A172 (cell line): ENCODE measurements at regions not wholly inside any gene's neighbourhood (a gene's known extent, or its start where the extent isn't known, plus 50 kb on each side); places are given as distances from the start of the nearest gene placed in this dataset.
"Not testable (repeated sequence)": the region's sequence is repeated elsewhere in the genome, so short reads cannot be mapped to it uniquely, and the experiment has no call there.

Source experiments
- DNase-seq: peaks from one replicate; pipeline ENCODE4 v3.0.0-alpha.2; 2015; ENCODE audit warnings: low spot score

GRCh38 chr3:3447641-3448040, 268.1 kb upstream of the CRBN start:
- no peak for DNase-seq

GRCh38 chr3:3446251-3446650, 266.8 kb upstream of the CRBN start:
- no peak for DNase-seq

- no peak for DNase-seq
Observed at GRCh38 chr3:3443482-3443881, 264.0 kb upstream of the CRBN start.

GRCh38 chr3:3433711-3434110, 254.2 kb upstream of the CRBN start:
- no peak for DNase-seq

GRCh38 chr3:3429841-3430240, 250.3 kb upstream of the CRBN start:
- no peak for DNase-seq

GRCh38 chr3:3407707-3408106, 228.2 kb upstream of the CRBN start:
- not testable (repeated sequence) for DNase-seq

- DNase-seq, result no peak
Observed at GRCh38 chr3:3405131-3405530, 225.6 kb upstream of the CRBN start.

GRCh38 chr3:3403700-3404099, 224.2 kb upstream of the CRBN start:
- no peak for DNase-seq

GRCh38 chr3:3392946-3393345, 213.5 kb upstream of the CRBN start:
- no peak for DNase-seq

- no peak for DNase-seq
Observed at GRCh38 chr3:3383461-3383860, 204.0 kb upstream of the CRBN start.

GRCh38 chr3:3372210-3372777, 192.8 kb upstream of the CRBN start:
- no peak for DNase-seq

GRCh38 chr3:3368306-3368705, 188.8 kb upstream of the CRBN start:
- no peak for DNase-seq

- no peak for DNase-seq
Observed at GRCh38 chr3:3366386-3366785, 186.9 kb upstream of the CRBN start.

GRCh38 chr3:3365716-3366115, 186.2 kb upstream of the CRBN start:
- DNase-seq, result no peak

- DNase-seq, result no peak
Observed at GRCh38 chr3:3356846-3357245, 177.4 kb upstream of the CRBN start.

- no peak for DNase-seq
Observed at GRCh38 chr3:3355442-3355841, 176.0 kb upstream of the CRBN start.

GRCh38 chr3:3353153-3353552, 173.7 kb upstream of the CRBN start:
- no peak for DNase-seq

GRCh38 chr3:3351226-3351625, 171.7 kb upstream of the CRBN start:
- no peak for DNase-seq

GRCh38 chr3:3347056-3347455, 167.6 kb upstream of the CRBN start:
- DNase-seq, result not testable (repeated sequence)

GRCh38 chr3:3346556-3346955, 167.1 kb upstream of the CRBN start:
- no peak for DNase-seq

- DNase-seq, result no peak
Observed at GRCh38 chr3:3342141-3342540, 162.7 kb upstream of the CRBN start.

- DNase-seq, result no peak
Observed at GRCh38 chr3:3340965-3341895, 161.7 kb upstream of the CRBN start.

- no peak for DNase-seq
Observed at GRCh38 chr3:3340526-3340925, 161.0 kb upstream of the CRBN start.
